ENCODE measurements at regions not wholly inside any gene's neighbourhood (a gene's known extent, or its start where the extent isn't known, plus 50 kb on each side); places are given as distances from the start of the nearest gene placed in this dataset.
"Not testable (repeated sequence)": the region's sequence is repeated elsewhere in the genome, so short reads cannot be mapped to it uniquely, and the experiment has no call there.

GRCh38 chr10:121145802-121146395, 294.7 kb downstream of the WDR11 start:
- H3K4me3 Mint-ChIP-seq; intact Hi-C loops (cut with micrococcal nuclease); H3K4me1 Mint-ChIP-seq; DNase-seq; H3K36me3 Mint-ChIP-seq (ENCODE audit: low read depth); H3K27ac Mint-ChIP-seq; H3K27me3 Mint-ChIP-seq: not testable (repeated sequence)
- H3K9me3 Mint-ChIP-seq, result peaks cover 15% of the 10 kb centered on the region

- Mint-ChIP-seq H3K4me3 (no peak overlapping the region), H3K27me3 (no peaks in the 10 kb centered on the region), H3K36me3 (ENCODE audit: low read depth) (no peaks in the 10 kb centered on the region), H3K9me3 (peaks cover 10% of the 10 kb centered on the region), H3K4me1 (no peaks in the 10 kb centered on the region), H3K27ac (no peak overlapping the region)
- DNase-seq, result no peak
- intact Hi-C loops (cut with micrococcal nuclease), result no loop called here
Measured at GRCh38 chr10:121148921-121149320, 297.8 kb downstream of the WDR11 start.

- Mint-ChIP-seq H3K27ac (no peak overlapping the region), H3K27me3 (no peaks in the 10 kb centered on the region)
- intact Hi-C loops (cut with micrococcal nuclease), result no loop called here
Measured at GRCh38 chr10:121152033-121152432, 300.9 kb downstream of the WDR11 start.

GRCh38 chr10:121152935-121153334, 301.8 kb downstream of the WDR11 start:
- no peak for DNase-seq
- Mint-ChIP-seq H3K4me1 (no peaks in the 10 kb centered on the region), H3K9me3 (no peaks in the 10 kb centered on the region), H3K27me3 (no peaks in the 10 kb centered on the region), H3K4me3 (no peak overlapping the region), H3K27ac (no peak overlapping the region), H3K36me3 (ENCODE audit: low read depth) (no peaks in the 10 kb centered on the region)
- intact Hi-C loops (cut with micrococcal nuclease), result no loop called here

More at GRCh38 chr10:121152033-121152432, 300.9 kb downstream of the WDR11 start:
- Mint-ChIP-seq H3K4me3 (no peak overlapping the region), H3K36me3 (ENCODE audit: low read depth) (no peaks in the 10 kb centered on the region), H3K9me3 (no peaks in the 10 kb centered on the region), H3K4me1 (no peaks in the 10 kb centered on the region)
- DNase-seq, result no peak

- no peak overlapping the region for H3K27ac Mint-ChIP-seq
- H3K9me3 Mint-ChIP-seq, result no peaks in the 10 kb centered on the region
- no peaks in the 10 kb centered on the region for H3K36me3 Mint-ChIP-seq (ENCODE audit: low read depth)
- H3K4me3 Mint-ChIP-seq, result no peak overlapping the region
- H3K4me1 Mint-ChIP-seq, result no peaks in the 10 kb centered on the region
- intact Hi-C loops (cut with micrococcal nuclease), result no loop called here
- no peak for DNase-seq
- no peaks in the 10 kb centered on the region for H3K27me3 Mint-ChIP-seq
Measured at GRCh38 chr10:121154310-121154709, 303.1 kb downstream of the WDR11 start.

- DNase-seq, result no peak
- intact Hi-C loops (cut with micrococcal nuclease), result no loop called here
- H3K9me3 Mint-ChIP-seq, result no peaks in the 10 kb centered on the region
- no peaks in the 10 kb centered on the region for H3K36me3 Mint-ChIP-seq (ENCODE audit: low read depth)
- H3K27me3 Mint-ChIP-seq, result no peaks in the 10 kb centered on the region
- H3K4me1 Mint-ChIP-seq, result no peaks in the 10 kb centered on the region
- H3K4me3 Mint-ChIP-seq, result no peak overlapping the region
- no peak overlapping the region for H3K27ac Mint-ChIP-seq
Measured at GRCh38 chr10:121154846-121155245, 303.7 kb downstream of the WDR11 start.

GRCh38 chr10:121155742-121156474, 304.7 kb downstream of the WDR11 start:
- H3K4me3 Mint-ChIP-seq, result no peak overlapping the region

GRCh38 chr10:121157998-121158397, 306.8 kb downstream of the WDR11 start:
- intact Hi-C loops (cut with micrococcal nuclease), result no loop called here
- no peak overlapping the region for H3K4me3 Mint-ChIP-seq
- H3K9me3 Mint-ChIP-seq, result no peaks in the 10 kb centered on the region
- no peak overlapping the region for H3K27ac Mint-ChIP-seq
- H3K27me3 Mint-ChIP-seq, result no peaks in the 10 kb centered on the region
- no peak for DNase-seq
- no peaks in the 10 kb centered on the region for H3K4me1 Mint-ChIP-seq
- H3K36me3 Mint-ChIP-seq (ENCODE audit: low read depth), result no peaks in the 10 kb centered on the region

More at GRCh38 chr10:121155742-121156474, 304.7 kb downstream of the WDR11 start:
- no peaks in the 10 kb centered on the region for H3K36me3 Mint-ChIP-seq (ENCODE audit: low read depth)
- intact Hi-C loops (cut with micrococcal nuclease), result no loop called here
- DNase-seq, result no peak
- no peaks in the 10 kb centered on the region for H3K4me1 Mint-ChIP-seq
- H3K27me3 Mint-ChIP-seq, result no peaks in the 10 kb centered on the region
- H3K27ac Mint-ChIP-seq, result no peak overlapping the region
- H3K9me3 Mint-ChIP-seq, result no peaks in the 10 kb centered on the region

- intact Hi-C loops (cut with micrococcal nuclease), result no loop called here
- Mint-ChIP-seq H3K4me3 (no peak overlapping the region), H3K4me1 (no peaks in the 10 kb centered on the region), H3K9me3 (no peaks in the 10 kb centered on the region), H3K36me3 (ENCODE audit: low read depth) (no peaks in the 10 kb centered on the region), H3K27me3 (no peaks in the 10 kb centered on the region), H3K27ac (no peak overlapping the region)
- no peak for DNase-seq
Measured at GRCh38 chr10:121158988-121159579, 307.9 kb downstream of the WDR11 start.

GRCh38 chr10:121159670-121160069, 308.5 kb downstream of the WDR11 start:
- Mint-ChIP-seq H3K4me1 (no peaks in the 10 kb centered on the region), H3K27ac (no peak overlapping the region), H3K4me3 (no peak overlapping the region), H3K27me3 (no peaks in the 10 kb centered on the region), H3K9me3 (no peaks in the 10 kb centered on the region), H3K36me3 (ENCODE audit: low read depth) (no peaks in the 10 kb centered on the region)
- DNase-seq, result no peak
- intact Hi-C loops (cut with micrococcal nuclease), result no loop called here

GRCh38 chr10:121165276-121165675, 314.1 kb downstream of the WDR11 start:
- no peaks in the 10 kb centered on the region for H3K4me1 Mint-ChIP-seq
- H3K36me3 Mint-ChIP-seq (ENCODE audit: low read depth), result no peaks in the 10 kb centered on the region
- DNase-seq, result no peak
- intact Hi-C loops (cut with micrococcal nuclease), result no loop called here
- H3K27me3 Mint-ChIP-seq, result no peaks in the 10 kb centered on the region
- H3K4me3 Mint-ChIP-seq, result no peak overlapping the region
- H3K27ac Mint-ChIP-seq, result no peak overlapping the region
- H3K9me3 Mint-ChIP-seq, result no peaks in the 10 kb centered on the region

GRCh38 chr10:121167534-121168243, 316.5 kb downstream of the WDR11 start:
- no peaks in the 10 kb centered on the region for H3K36me3 Mint-ChIP-seq (ENCODE audit: low read depth)
- no peaks in the 10 kb centered on the region for H3K9me3 Mint-ChIP-seq
- DNase-seq, result no peak
- H3K27me3 Mint-ChIP-seq, result no peaks in the 10 kb centered on the region
- intact Hi-C loops (cut with micrococcal nuclease), result no loop called here
- H3K4me1 Mint-ChIP-seq, result no peaks in the 10 kb centered on the region
- H3K4me3 Mint-ChIP-seq, result no peak overlapping the region
- no peak overlapping the region for H3K27ac Mint-ChIP-seq

- Mint-ChIP-seq H3K4me3 (no peak overlapping the region), H3K27me3 (no peaks in the 10 kb centered on the region), H3K9me3 (no peaks in the 10 kb centered on the region), H3K4me1 (no peaks in the 10 kb centered on the region), H3K36me3 (ENCODE audit: low read depth) (no peaks in the 10 kb centered on the region), H3K27ac (no peak overlapping the region)
- DNase-seq, result no peak
- intact Hi-C loops (cut with micrococcal nuclease), result no loop called here
Measured at GRCh38 chr10:121168545-121169216, 317.5 kb downstream of the WDR11 start.

GRCh38 chr10:121169406-121169805, 318.2 kb downstream of the WDR11 start:
- H3K4me1 Mint-ChIP-seq, result no peaks in the 10 kb centered on the region
- H3K9me3 Mint-ChIP-seq, result no peaks in the 10 kb centered on the region
- H3K4me3 Mint-ChIP-seq, result no peak overlapping the region
- H3K36me3 Mint-ChIP-seq (ENCODE audit: low read depth), result no peaks in the 10 kb centered on the region
- DNase-seq, result no peak
- intact Hi-C loops (cut with micrococcal nuclease), result no loop called here
- H3K27me3 Mint-ChIP-seq, result no peaks in the 10 kb centered on the region
- H3K27ac Mint-ChIP-seq, result no peak overlapping the region

All from activated CD4-positive, alpha-beta T cell treated with anti-CD3 and anti-CD28 coated beads, Interleukin-2, amount 10 ng/mL, durations not matched to agents 24 days and 14 days (primary cell).